Non-pigmented ciliary epithelial cell (primary cell): ENCODE measurements at regions not wholly inside any gene's neighbourhood (a gene's known extent, or its start where the extent isn't known, plus 50 kb on each side); places are given as distances from the start of the nearest gene placed in this dataset.
A peak's percentile ranks its signal among the peaks of the same experiment; 100 is the strongest.
"Not testable (repeated sequence)": the region's sequence is repeated elsewhere in the genome, so short reads cannot be mapped to it uniquely, and the experiment has no call there.

Experiments used
- DNase-seq: peaks from one replicate; pipeline ENCODE4 v3.0.0-alpha.2; 2010; ENCODE audit warnings: low read depth

- DNase-seq, result no peak
These were observed 84.5 kb upstream of the SVIL start for GRCh38 chr10:29719281-29719675.

GRCh38 chr10:29715296-29715695 is 80.5 kb upstream of the SVIL start:
- no peak for DNase-seq

GRCh38 chr10:29714096-29714874 is 79.5 kb upstream of the SVIL start:
- DNase-seq, result peak; percentile 76

GRCh38 chr10:29713450-29713849 is 78.7 kb upstream of the SVIL start:
- no peak for DNase-seq

GRCh38 chr10:29712108-29712507 is 77.3 kb upstream of the SVIL start:
- DNase-seq, result no peak

GRCh38 chr10:29710128-29710527 is 75.4 kb upstream of the SVIL start:
- no peak for DNase-seq

- no peak for DNase-seq
These were observed 74.8 kb upstream of the SVIL start for GRCh38 chr10:29709484-29710002.

GRCh38 chr10:29703271-29703670 is 68.5 kb upstream of the SVIL start:
- no peak for DNase-seq

- no peak for DNase-seq
These were observed 67.7 kb upstream of the SVIL start for GRCh38 chr10:29702273-29703164.

- DNase-seq, result no peak
These were observed 66.5 kb upstream of the SVIL start for GRCh38 chr10:29701306-29701705.

GRCh38 chr10:29699621-29700020 is 64.8 kb upstream of the SVIL start:
- no peak for DNase-seq

GRCh38 chr10:29698773-29699490 is 64.2 kb upstream of the SVIL start:
- no peak for DNase-seq

- DNase-seq, result not testable (repeated sequence)
These were observed 61.8 kb upstream of the SVIL start for GRCh38 chr10:29696581-29696980.

- DNase-seq, result no peak
These were observed 59.4 kb upstream of the SVIL start for GRCh38 chr10:29694121-29694520.

- DNase-seq, result no peak
These were observed 57.4 kb upstream of the SVIL start for GRCh38 chr10:29692121-29692539.

- peak; percentile 43 for DNase-seq
These were observed 56.8 kb upstream of the SVIL start for GRCh38 chr10:29691564-29692072.

GRCh38 chr10:29689001-29689400 is 54.2 kb upstream of the SVIL start:
- DNase-seq, result peak; percentile 35

GRCh38 chr10:29688230-29688661 is 53.5 kb upstream of the SVIL start:
- DNase-seq, result no peak

- no peak for DNase-seq
These were observed 52.8 kb upstream of the SVIL start for GRCh38 chr10:29687421-29688164.

GRCh38 chr10:29685506-29685905 is 50.7 kb upstream of the SVIL start:
- no peak for DNase-seq
